ENCODE measurements at regions not wholly inside any gene's neighbourhood (a gene's known extent, or its start where the extent isn't known, plus 50 kb on each side); places are given as distances from the start of the nearest gene placed in this dataset.
"Not testable (repeated sequence)": the region's sequence is repeated elsewhere in the genome, so short reads cannot be mapped to it uniquely, and the experiment has no call there.

GRCh38 chr4:120005527-120005926 lies 61.1 kb downstream of the MAD2L1 start:
- no peak for DNase-seq
- ATAC-seq, result no peak
- intact Hi-C loops (cut with DNase I, micrococcal nuclease), result no loop called here

- no peak for DNase-seq
- intact Hi-C loops (cut with DNase I, micrococcal nuclease), result no loop called here
- ATAC-seq, result no peak
Measured at GRCh38 chr4:120005076-120005475, 61.6 kb downstream of the MAD2L1 start.

GRCh38 chr4:120004054-120004453 lies 62.6 kb downstream of the MAD2L1 start:
- DNase-seq, result no peak
- intact Hi-C loops (cut with DNase I, micrococcal nuclease), result no loop called here
- no peak for ATAC-seq

- intact Hi-C loops (cut with DNase I, micrococcal nuclease), result no loop called here
- no peak for ATAC-seq
- DNase-seq, result no peak
Measured at GRCh38 chr4:120003193-120003592, 63.5 kb downstream of the MAD2L1 start.

GRCh38 chr4:120001850-120002249 lies 64.8 kb downstream of the MAD2L1 start:
- no peak for ATAC-seq
- intact Hi-C loops (cut with DNase I, micrococcal nuclease), result no loop called here

GRCh38 chr4:120000591-120001296 lies 65.9 kb downstream of the MAD2L1 start:
- ATAC-seq, result peak; percentile 85
- intact Hi-C loops (cut with DNase I, micrococcal nuclease), result no loop called here
- no peak for DNase-seq

More at GRCh38 chr4:120001850-120002249, 64.8 kb downstream of the MAD2L1 start:
- DNase-seq, result no peak

- DNase-seq; intact Hi-C loops (cut with DNase I, micrococcal nuclease): not testable (repeated sequence)
Measured at GRCh38 chr4:119996024-119996423, 70.6 kb downstream of the MAD2L1 start.

GRCh38 chr4:119984996-119985395 lies 81.7 kb downstream of the MAD2L1 start:
- DNase-seq (no peak), ATAC-seq (no peak)
- intact Hi-C loops (cut with DNase I, micrococcal nuclease), result no loop called here

More at GRCh38 chr4:119996024-119996423, 70.6 kb downstream of the MAD2L1 start:
- not testable (repeated sequence) for ATAC-seq

- DNase-seq (no peak), ATAC-seq (no peak)
- intact Hi-C loops (cut with DNase I, micrococcal nuclease), result no loop called here
Measured at GRCh38 chr4:119982756-119983155, 83.9 kb downstream of the MAD2L1 start.

- intact Hi-C loops (cut with DNase I, micrococcal nuclease), result no loop called here
- no peak for DNase-seq
- no peak for ATAC-seq
Measured at GRCh38 chr4:119980456-119980855, 86.2 kb downstream of the MAD2L1 start.

GRCh38 chr4:119977076-119977940 lies 89.3 kb downstream of the MAD2L1 start:
- no peak for ATAC-seq
- intact Hi-C loops (cut with DNase I, micrococcal nuclease), result no loop called here

GRCh38 chr4:119971431-119972084 lies 95.1 kb downstream of the MAD2L1 start:
- DNase-seq (no peak), ATAC-seq (no peak)
- intact Hi-C loops (cut with DNase I, micrococcal nuclease), result no loop called here

More at GRCh38 chr4:119977076-119977940, 89.3 kb downstream of the MAD2L1 start:
- peak in 1 of 2 donors; percentile 22 for DNase-seq

- DNase-seq, result no peak
- intact Hi-C loops (cut with DNase I, micrococcal nuclease), result no loop called here
- no peak for ATAC-seq
Measured at GRCh38 chr4:119962631-119963030, 104.0 kb downstream of the MAD2L1 start.

GRCh38 chr4:119958983-119959382 lies 107.7 kb downstream of the MAD2L1 start:
- DNase-seq (no peak), ATAC-seq (no peak)
- intact Hi-C loops (cut with DNase I, micrococcal nuclease), result no loop called here

- no peak for DNase-seq
- intact Hi-C loops (cut with DNase I, micrococcal nuclease), result no loop called here
- no peak for ATAC-seq
Measured at GRCh38 chr4:119955256-119955655, 111.4 kb downstream of the MAD2L1 start.

- DNase-seq; ATAC-seq; intact Hi-C loops (cut with DNase I, micrococcal nuclease): not testable (repeated sequence)
Measured at GRCh38 chr4:119954487-119954886, 112.2 kb downstream of the MAD2L1 start.

GRCh38 chr4:119946359-119946758 lies 120.3 kb downstream of the MAD2L1 start:
- ATAC-seq (no peak), DNase-seq (no peak)
- intact Hi-C loops (cut with DNase I, micrococcal nuclease), result no loop called here

- intact Hi-C loops (cut with DNase I, micrococcal nuclease), result no loop called here
- DNase-seq (no peak), ATAC-seq (no peak)
Measured at GRCh38 chr4:119942806-119943205, 123.8 kb downstream of the MAD2L1 start.

- DNase-seq (no peak), ATAC-seq (no peak)
- intact Hi-C loops (cut with DNase I, micrococcal nuclease), result no loop called here
Measured at GRCh38 chr4:119940557-119940956, 126.1 kb downstream of the MAD2L1 start.

Measured in left colon (tissue), 2 donors.